ENCODE measurements at regions not wholly inside any gene's neighbourhood (a gene's known extent, or its start where the extent isn't known, plus 50 kb on each side); places are given as distances from the start of the nearest gene placed in this dataset.

GRCh38 chr4:149141391-149141790, 674.3 kb downstream of the IQCM start:
- H3K4me3 Mint-ChIP-seq = no peak overlapping the region
- DNase-seq (no peak), ATAC-seq (ENCODE audit: low read depth in 2 of 2) (no peak)
- peaks cover 0 to 7% (median 0%) of the 10 kb centered on the region in 7 donors for H3K9me3 Mint-ChIP-seq
- no peaks in the 10 kb centered on the region for H3K36me3 Mint-ChIP-seq
- H3K27me3 Mint-ChIP-seq = peaks cover 5 to 17% (median 11%) of the 10 kb centered on the region in 3 donors
- no peaks in the 10 kb centered on the region for H3K4me1 Mint-ChIP-seq
- no peak overlapping the region for H3K27ac Mint-ChIP-seq

GRCh38 chr4:149140841-149141240, 674.8 kb downstream of the IQCM start:
- no peaks in the 10 kb centered on the region for H3K4me1 Mint-ChIP-seq
- no peak overlapping the region for H3K27ac Mint-ChIP-seq
- peaks cover 0 to 7% (median 2%) of the 10 kb centered on the region in 7 donors for H3K9me3 Mint-ChIP-seq
- no peaks in the 10 kb centered on the region for H3K36me3 Mint-ChIP-seq
- H3K27me3 Mint-ChIP-seq = peaks cover 3 to 17% (median 11%) of the 10 kb centered on the region in 3 donors
- DNase-seq (no peak), ATAC-seq (ENCODE audit: low read depth in 2 of 2) (no peak)
- H3K4me3 Mint-ChIP-seq = no peak overlapping the region

GRCh38 chr4:149136951-149137620, 678.6 kb downstream of the IQCM start:
- H3K27ac Mint-ChIP-seq = no peak overlapping the region
- ATAC-seq (ENCODE audit: low read depth in 2 of 2) = no peak
- no peak overlapping the region for H3K4me3 Mint-ChIP-seq

GRCh38 chr4:149135062-149135461, 680.6 kb downstream of the IQCM start:
- H3K4me1 Mint-ChIP-seq = no peaks in the 10 kb centered on the region
- no peaks in the 10 kb centered on the region for H3K36me3 Mint-ChIP-seq
- H3K27me3 Mint-ChIP-seq = no peaks in the 10 kb centered on the region
- H3K27ac Mint-ChIP-seq = no peak overlapping the region
- H3K9me3 Mint-ChIP-seq = peaks cover 0 to 12% (median 7%) of the 10 kb centered on the region in 7 donors
- ATAC-seq (ENCODE audit: low read depth in 2 of 2) = no peak
- H3K4me3 Mint-ChIP-seq = no peak overlapping the region
- DNase-seq = no peak

More at GRCh38 chr4:149136951-149137620, 678.6 kb downstream of the IQCM start:
- Mint-ChIP-seq H3K36me3 (no peaks in the 10 kb centered on the region), H3K9me3 (peaks cover 0 to 12% (median 6%) of the 10 kb centered on the region in 7 donors), H3K27me3 (no peaks in the 10 kb centered on the region), H3K4me1 (no peaks in the 10 kb centered on the region)
- no peak for DNase-seq

GRCh38 chr4:149121023-149121404, 678.8 kb upstream of the NR3C2 start:
- Mint-ChIP-seq H3K27me3 (no peaks in the 10 kb centered on the region), H3K36me3 (no peaks in the 10 kb centered on the region), H3K4me3 (no peak overlapping the region), H3K27ac (no peak overlapping the region), H3K9me3 (no peaks in the 10 kb centered on the region), H3K4me1 (no peaks in the 10 kb centered on the region)
- DNase-seq = no peak
- no peak for ATAC-seq (ENCODE audit: low read depth in 2 of 2)

- no peaks in the 10 kb centered on the region for H3K36me3 Mint-ChIP-seq
- no peaks in the 10 kb centered on the region for H3K4me1 Mint-ChIP-seq
- DNase-seq (no peak), ATAC-seq (ENCODE audit: low read depth in 2 of 2) (no peak)
- H3K4me3 Mint-ChIP-seq = no peak overlapping the region
- no peak overlapping the region for H3K27ac Mint-ChIP-seq
- no peaks in the 10 kb centered on the region for H3K27me3 Mint-ChIP-seq
- no peaks in the 10 kb centered on the region for H3K9me3 Mint-ChIP-seq
Measured at GRCh38 chr4:149120331-149121022, 678.3 kb upstream of the NR3C2 start.

- no peak overlapping the region for H3K4me3 Mint-ChIP-seq
- H3K27ac Mint-ChIP-seq = no peak overlapping the region
- no peaks in the 10 kb centered on the region for H3K36me3 Mint-ChIP-seq
- H3K27me3 Mint-ChIP-seq = no peaks in the 10 kb centered on the region
- DNase-seq (no peak), ATAC-seq (ENCODE audit: low read depth in 2 of 2) (no peak)
- H3K9me3 Mint-ChIP-seq = peaks cover 0 to 2% (median 0%) of the 10 kb centered on the region in 7 donors
- H3K4me1 Mint-ChIP-seq = no peaks in the 10 kb centered on the region
Measured at GRCh38 chr4:149116806-149117205, 674.6 kb upstream of the NR3C2 start.

GRCh38 chr4:149113804-149114430, 671.7 kb upstream of the NR3C2 start:
- DNase-seq (no peak), ATAC-seq (ENCODE audit: low read depth in 2 of 2) (no peak)
- no peaks in the 10 kb centered on the region for H3K36me3 Mint-ChIP-seq
- no peak overlapping the region for H3K27ac Mint-ChIP-seq
- peaks cover 0 to 5% (median 0%) of the 10 kb centered on the region in 7 donors for H3K9me3 Mint-ChIP-seq
- no peaks in the 10 kb centered on the region for H3K27me3 Mint-ChIP-seq
- no peak overlapping the region for H3K4me3 Mint-ChIP-seq
- H3K4me1 Mint-ChIP-seq = no peaks in the 10 kb centered on the region

- Mint-ChIP-seq H3K9me3 (peaks cover 0 to 5% (median 0%) of the 10 kb centered on the region in 7 donors), H3K27ac (no peak overlapping the region), H3K27me3 (no peaks in the 10 kb centered on the region), H3K4me1 (no peaks in the 10 kb centered on the region), H3K36me3 (no peaks in the 10 kb centered on the region), H3K4me3 (no peak overlapping the region)
- DNase-seq = no peak
- ATAC-seq (ENCODE audit: low read depth in 2 of 2) = no peak
Measured at GRCh38 chr4:149112109-149112508, 669.9 kb upstream of the NR3C2 start.

GRCh38 chr4:149110481-149110880, 668.3 kb upstream of the NR3C2 start:
- H3K4me3 Mint-ChIP-seq = no peak overlapping the region
- H3K36me3 Mint-ChIP-seq = no peaks in the 10 kb centered on the region
- no peaks in the 10 kb centered on the region for H3K4me1 Mint-ChIP-seq
- H3K9me3 Mint-ChIP-seq = peaks cover 0 to 6% (median 0%) of the 10 kb centered on the region in 7 donors
- ATAC-seq (ENCODE audit: low read depth in 2 of 2) (no peak), DNase-seq (no peak)
- no peak overlapping the region for H3K27ac Mint-ChIP-seq
- H3K27me3 Mint-ChIP-seq = no peaks in the 10 kb centered on the region

GRCh38 chr4:149108626-149109025, 666.4 kb upstream of the NR3C2 start:
- Mint-ChIP-seq H3K9me3 (peaks cover 0 to 9% (median 0%) of the 10 kb centered on the region in 7 donors), H3K4me3 (no peak overlapping the region), H3K27ac (no peak overlapping the region), H3K36me3 (no peaks in the 10 kb centered on the region), H3K4me1 (no peaks in the 10 kb centered on the region), H3K27me3 (no peaks in the 10 kb centered on the region)
- DNase-seq (no peak), ATAC-seq (ENCODE audit: low read depth in 2 of 2) (no peak)

- Mint-ChIP-seq H3K4me3 (no peak overlapping the region), H3K36me3 (no peaks in the 10 kb centered on the region), H3K4me1 (no peaks in the 10 kb centered on the region), H3K27me3 (no peaks in the 10 kb centered on the region), H3K9me3 (peaks cover 3 to 16% (median 6%) of the 10 kb centered on the region in 7 donors), H3K27ac (no peak overlapping the region)
- no peak for DNase-seq
- ATAC-seq (ENCODE audit: low read depth in 2 of 2) = no peak
Measured at GRCh38 chr4:149102765-149103164, 660.6 kb upstream of the NR3C2 start.

GRCh38 chr4:149101649-149102048, 659.4 kb upstream of the NR3C2 start:
- no peak for DNase-seq

GRCh38 chr4:149095811-149096210, 653.6 kb upstream of the NR3C2 start:
- Mint-ChIP-seq H3K36me3 (peaks cover 0 to 8% of the 10 kb centered on the region in 2 donors), H3K4me1 (no peaks in the 10 kb centered on the region), H3K9me3 (peaks cover 12 to 45% (median 16%) of the 10 kb centered on the region in 7 donors), H3K4me3 (no peak overlapping the region), H3K27me3 (peaks cover 0 to 5% (median 4%) of the 10 kb centered on the region in 3 donors), H3K27ac (peak overlapping the region in 1 of 6 donors; percentile 1)
- no peak for DNase-seq
- no peak for ATAC-seq (ENCODE audit: low read depth in 2 of 2)

More at GRCh38 chr4:149101649-149102048, 659.4 kb upstream of the NR3C2 start:
- ATAC-seq (ENCODE audit: low read depth in 2 of 2) = no peak
- no peaks in the 10 kb centered on the region for H3K27me3 Mint-ChIP-seq
- no peak overlapping the region for H3K4me3 Mint-ChIP-seq
- peaks cover 3 to 21% (median 7%) of the 10 kb centered on the region in 7 donors for H3K9me3 Mint-ChIP-seq
- H3K36me3 Mint-ChIP-seq = no peaks in the 10 kb centered on the region
- no peaks in the 10 kb centered on the region for H3K4me1 Mint-ChIP-seq
- no peak overlapping the region for H3K27ac Mint-ChIP-seq

Measured in naive B cell (primary cell).